Ishikawa (cell line): ENCODE measurements at regions not wholly inside any gene's neighbourhood (a gene's known extent, or its start where the extent isn't known, plus 50 kb on each side); places are given as distances from the start of the nearest gene placed in this dataset.

Experiments
- CEBPB ChIP-seq: IDR thresholded peaks from 2 replicates; pipeline ENCODE4 v1.6.1; 2012
- CREB1 ChIP-seq: IDR thresholded peaks from 2 replicates; pipeline ENCODE4 v1.6.1; 2012; ENCODE audit warnings: low read depth
- EGR1 ChIP-seq: IDR thresholded peaks from 2 replicates; pipeline ENCODE4 v1.6.1; 2012
- EP300 ChIP-seq: IDR thresholded peaks from 2 replicates; pipeline ENCODE4 v1.6.1; 2012; ENCODE audit warnings: borderline replicate concordance
- FOXM1 ChIP-seq: IDR thresholded peaks from 2 replicates; pipeline ENCODE4 v1.6.1; 2012; ENCODE audit warnings: low read depth, borderline replicate concordance
- MAX ChIP-seq: IDR thresholded peaks from 2 replicates; pipeline ENCODE4 v1.6.1; 2012
- NFIC ChIP-seq: IDR thresholded peaks from 2 replicates; pipeline ENCODE4 v1.6.1; 2012
- RAD21 ChIP-seq: IDR thresholded peaks from 2 replicates; pipeline ENCODE4 v1.6.1; 2012; ENCODE audit warnings: low read depth
- TAF1 ChIP-seq: IDR thresholded peaks from 2 replicates; pipeline ENCODE4 v1.6.1; 2012; ENCODE audit warnings: low read depth, mild to moderate bottlenecking
- TCF12 ChIP-seq: IDR thresholded peaks from 2 replicates; pipeline ENCODE4 v1.6.1; 2012; ENCODE audit warnings: low read depth
- TEAD4 ChIP-seq: IDR thresholded peaks from 2 replicates; pipeline ENCODE4 v1.6.1; 2012
- USF1 ChIP-seq: IDR thresholded peaks from 2 replicates; pipeline ENCODE4 v1.6.1; 2012
- YY1 ChIP-seq: IDR thresholded peaks from 2 replicates; pipeline ENCODE4 v1.6.1; 2012; ENCODE audit warnings: low read depth
- ZBTB7A ChIP-seq: IDR thresholded peaks from 2 replicates; pipeline ENCODE4 v1.6.1; 2012; ENCODE audit warnings: low read depth
- TF ChIP-seq, protein P1 (sequence below): IDR thresholded peaks from 2 replicates; pipeline ENCODE4 v1.6.1; 2012; ENCODE audit warnings: low read depth, mild to moderate bottlenecking

DNA sequence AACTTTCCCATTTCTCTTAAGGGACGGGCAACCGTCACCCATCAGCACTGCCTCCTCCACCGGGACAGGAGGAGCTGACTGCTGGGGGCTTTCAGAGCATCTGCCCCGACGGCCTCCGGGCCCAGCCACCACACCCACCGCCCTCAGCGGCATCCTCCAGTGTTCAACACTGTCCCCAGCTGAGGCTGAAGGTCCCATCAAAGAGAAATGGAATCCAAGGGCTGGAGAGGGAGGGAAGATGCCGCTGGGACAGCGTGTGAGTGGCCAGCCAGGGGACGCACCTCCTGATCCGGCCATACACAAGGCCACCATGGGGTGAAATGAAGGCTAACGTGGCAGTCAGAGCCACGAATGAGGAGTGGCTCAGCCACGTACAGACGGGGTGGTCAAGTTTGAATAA lies 153.6 kb upstream of the PPP2R2D start:
- no peak for TF ChIP-seq TEAD4
- TF ChIP-seq FOXM1: no peak

DNA sequence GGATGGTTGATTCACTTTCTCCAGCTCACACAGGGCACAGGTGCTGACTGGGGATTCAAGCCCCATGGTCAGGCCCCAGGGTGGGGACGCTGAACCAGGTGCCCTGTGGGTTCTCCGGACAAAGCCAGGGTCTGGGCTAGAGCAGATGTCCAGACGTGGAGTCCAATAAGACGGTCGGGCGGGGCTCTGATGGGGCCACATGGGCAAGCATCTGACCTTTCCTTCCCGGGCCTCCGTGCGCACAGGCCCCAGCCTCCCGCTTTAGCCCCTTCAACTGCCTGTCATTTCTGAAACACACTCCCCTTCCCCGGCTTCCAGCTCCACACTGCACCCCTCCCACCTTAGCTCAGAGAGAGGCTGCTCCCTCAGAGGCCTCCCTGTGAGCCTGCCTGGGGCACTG lies 153.0 kb upstream of the PPP2R2D start:
- TF ChIP-seq, protein P1, sequence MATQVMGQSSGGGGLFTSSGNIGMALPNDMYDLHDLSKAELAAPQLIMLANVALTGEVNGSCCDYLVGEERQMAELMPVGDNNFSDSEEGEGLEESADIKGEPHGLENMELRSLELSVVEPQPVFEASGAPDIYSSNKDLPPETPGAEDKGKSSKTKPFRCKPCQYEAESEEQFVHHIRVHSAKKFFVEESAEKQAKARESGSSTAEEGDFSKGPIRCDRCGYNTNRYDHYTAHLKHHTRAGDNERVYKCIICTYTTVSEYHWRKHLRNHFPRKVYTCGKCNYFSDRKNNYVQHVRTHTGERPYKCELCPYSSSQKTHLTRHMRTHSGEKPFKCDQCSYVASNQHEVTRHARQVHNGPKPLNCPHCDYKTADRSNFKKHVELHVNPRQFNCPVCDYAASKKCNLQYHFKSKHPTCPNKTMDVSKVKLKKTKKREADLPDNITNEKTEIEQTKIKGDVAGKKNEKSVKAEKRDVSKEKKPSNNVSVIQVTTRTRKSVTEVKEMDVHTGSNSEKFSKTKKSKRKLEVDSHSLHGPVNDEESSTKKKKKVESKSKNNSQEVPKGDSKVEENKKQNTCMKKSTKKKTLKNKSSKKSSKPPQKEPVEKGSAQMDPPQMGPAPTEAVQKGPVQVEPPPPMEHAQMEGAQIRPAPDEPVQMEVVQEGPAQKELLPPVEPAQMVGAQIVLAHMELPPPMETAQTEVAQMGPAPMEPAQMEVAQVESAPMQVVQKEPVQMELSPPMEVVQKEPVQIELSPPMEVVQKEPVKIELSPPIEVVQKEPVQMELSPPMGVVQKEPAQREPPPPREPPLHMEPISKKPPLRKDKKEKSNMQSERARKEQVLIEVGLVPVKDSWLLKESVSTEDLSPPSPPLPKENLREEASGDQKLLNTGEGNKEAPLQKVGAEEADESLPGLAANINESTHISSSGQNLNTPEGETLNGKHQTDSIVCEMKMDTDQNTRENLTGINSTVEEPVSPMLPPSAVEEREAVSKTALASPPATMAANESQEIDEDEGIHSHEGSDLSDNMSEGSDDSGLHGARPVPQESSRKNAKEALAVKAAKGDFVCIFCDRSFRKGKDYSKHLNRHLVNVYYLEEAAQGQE: no peak
- TF ChIP-seq USF1 (no peak), MAX (no peak), EGR1 (no peak), ZBTB7A (no peak), NFIC (no peak), TEAD4 (no peak), CREB1 (no peak), RAD21 (no peak), YY1 (no peak), EP300 (no peak), CEBPB (no peak), TAF1 (no peak)

- TF ChIP-seq EP300: no peak
- no peak for TF ChIP-seq EGR1
- TF ChIP-seq MAX: no peak
- no peak for TF ChIP-seq YY1
Measured at GRCh38 chr10:131748191-131748590, 152.6 kb upstream of the PPP2R2D start.

DNA sequence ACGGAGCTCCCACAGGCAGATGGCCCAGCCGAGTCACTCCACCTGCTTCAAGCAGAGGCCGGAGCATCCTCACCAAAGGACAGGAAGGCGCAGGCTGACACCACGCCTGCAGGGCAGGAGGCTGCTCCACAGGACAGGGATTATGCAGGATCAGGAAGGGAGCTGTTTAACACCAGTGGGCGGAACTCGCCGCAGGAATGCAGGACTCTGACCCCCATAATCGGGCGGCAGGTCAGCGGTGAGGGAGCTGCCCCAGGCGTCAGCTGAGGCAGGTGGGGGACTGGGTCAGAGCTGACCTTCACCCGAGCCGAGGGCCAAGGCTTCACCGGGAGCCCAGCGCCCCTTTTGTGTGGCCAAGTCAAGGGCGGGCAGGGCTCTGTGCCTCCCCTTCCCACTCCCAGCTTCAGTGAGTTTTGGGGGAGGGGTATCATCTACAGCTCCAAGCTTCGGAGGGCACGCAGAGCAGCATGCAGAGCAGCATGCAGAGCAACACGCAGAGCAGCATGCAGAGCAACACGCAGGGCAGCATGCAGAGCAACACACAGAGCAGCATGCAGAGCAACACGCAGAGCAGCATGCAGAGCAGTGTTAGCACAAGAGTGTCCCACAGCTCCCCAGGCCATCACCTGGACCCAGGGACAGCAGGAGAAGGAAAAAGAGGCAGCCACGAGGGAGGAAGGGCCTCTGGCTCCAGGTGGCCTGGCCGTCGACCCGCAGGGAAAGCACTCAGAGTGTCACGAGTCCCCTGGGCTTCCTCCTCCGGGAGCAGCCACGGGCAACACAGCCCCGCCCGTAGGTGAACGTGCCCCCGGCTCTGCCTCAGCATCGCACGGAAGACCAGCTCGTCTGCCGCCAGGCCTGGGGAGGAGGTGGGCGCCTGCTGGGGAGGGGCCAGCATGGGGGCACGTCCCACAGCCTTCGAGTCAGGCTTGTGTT lies 151.7 kb upstream of the PPP2R2D start:
- TF ChIP-seq MAX: no peak
- TF ChIP-seq, protein P1: no peak

DNA sequence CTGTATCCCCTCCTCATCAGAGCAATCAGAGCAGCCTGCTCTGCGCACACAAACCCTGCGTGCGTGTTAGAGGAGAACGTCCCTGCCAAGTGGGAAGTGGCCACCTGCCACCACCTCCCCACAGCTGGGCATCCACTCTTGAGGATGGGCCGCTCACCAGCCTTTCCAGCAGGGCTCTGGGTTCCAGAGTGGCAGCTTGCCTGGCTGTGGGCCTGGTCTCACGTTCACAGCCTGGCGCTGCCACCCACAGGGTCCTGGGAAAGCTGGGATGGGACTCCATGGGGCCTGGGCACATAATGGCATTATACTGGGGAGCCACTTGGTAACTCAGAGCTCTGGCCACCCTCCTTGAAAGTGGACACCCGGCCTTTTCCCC lies 151.1 kb upstream of the PPP2R2D start:
- TF ChIP-seq RAD21 (no peak), CEBPB (no peak), USF1 (no peak), MAX (no peak), TAF1 (no peak), CREB1 (no peak), EP300 (no peak), ZBTB7A (no peak), YY1 (no peak), TEAD4 (no peak), NFIC (no peak), EGR1 (no peak), FOXM1 (no peak), TCF12 (no peak)
- TF ChIP-seq, protein P1: no peak
